B cell (primary cell): ENCODE measurements at regions not wholly inside any gene's neighbourhood (a gene's known extent, or its start where the extent isn't known, plus 50 kb on each side); places are given as distances from the start of the nearest gene placed in this dataset.

Source experiments
- ATAC-seq: fragments of 200-7000 bp; cut with Tn5 transposase; one replicate; pipeline ENCODE4 v1.10.0; 2021; ENCODE audit warnings: low read depth, mild to moderate bottlenecking, moderate number of reproducible peaks, moderate library complexity
- CTCF ChIA-PET: fragments of 350-600 bp; sonication (Branson Sonifier 250); formaldehyde crosslinking; loops from one replicate; lab custom pipeline; 2021; ENCODE audit warnings: antibody characterized with exemption, inconsistent platforms; lab: Charles Lee
- POLR2A ChIA-PET: fragments of 350-600 bp; sonication (Branson Sonifier 250); formaldehyde crosslinking; loops from one replicate; lab custom pipeline; 2021; ENCODE audit warnings: antibody characterized with exemption; lab: Charles Lee
- DNase-seq: peaks from one replicate; pipeline ENCODE4 v3.0.0; 2013
- H2AFZ ChIP-seq: 2 replicates; pipeline ENCODE4 v1.6.1; 2012; ENCODE audit warnings: mild to moderate bottlenecking, low read depth, low read length; ENCODE audit not compliant: insufficient read depth, poor library complexity, severe bottlenecking
- H3K27ac ChIP-seq, 2 donors: 1 replicate in 1 of 2; 2 replicates in 1 of 2; pipeline ENCODE4 v1.5.1; 2012 to 2013; ENCODE audit warnings: low read length in 2 of 2, mild to moderate bottlenecking in 2 of 2, moderate library complexity in 1 of 2
- H3K27me3 ChIP-seq, 4 experiments: fragments of 200-600 bp in 1 of 4; sonication (generic) in 1 of 4; replicated peaks in 1 of 4; 1 replicate in 2 of 4; 2 replicates in 2 of 4; pipeline versions ENCODE4 v1.6.1 to v1.7.0; 2013 to 2016; ENCODE audit warnings: low read length in 3 of 4, mild to moderate bottlenecking in 2 of 4, mixed read lengths in 1 of 4, moderate library complexity in 1 of 4; ENCODE audit not compliant: insufficient read depth in 4 of 4, control insufficient read depth in 3 of 4; ENCODE audit errors: control extremely low read depth in 1 of 4
- H3K36me3 ChIP-seq, 2 experiments: replicated peaks in 1 of 2; 1 replicate in 1 of 2; 2 replicates in 1 of 2; pipeline versions ENCODE4 v1.6.1 to v1.7.1; 2013; ENCODE audit warnings: low read length in 1 of 2; ENCODE audit not compliant: insufficient read depth in 2 of 2, control insufficient read depth in 1 of 2; ENCODE audit errors: control extremely low read depth in 1 of 2, extremely low read depth in 1 of 2
- H3K4me1 ChIP-seq, 2 donors: fragments of 200-600 bp in 1 of 2; sonication (generic) in 1 of 2; 1 replicate in 1 of 2; 2 replicates in 1 of 2; pipeline versions ENCODE4 v1.5.1 to v1.6.1; 2013 to 2017; ENCODE audit warnings: low read length in 2 of 2; ENCODE audit not compliant: control insufficient read depth in 2 of 2, insufficient read depth in 2 of 2
- H3K4me2 ChIP-seq: replicated peaks from 2 replicates; pipeline ENCODE3; 2012; ENCODE audit warnings: mild to moderate bottlenecking, low read depth, low read length; ENCODE audit not compliant: poor library complexity, severe bottlenecking
- H3K4me3 ChIP-seq, 5 experiments: fragments of 200-600 bp in 1 of 5; sonication (generic) in 1 of 5; 1 replicate in 3 of 5; 2 replicates in 2 of 5; pipeline versions ENCODE4 v1.5.1 to v1.7.0; 2011 to 2016; ENCODE audit warnings: low read length in 4 of 5, mild to moderate bottlenecking in 4 of 5, low read depth in 2 of 5, control low read depth in 1 of 5, moderate library complexity in 1 of 5; ENCODE audit not compliant: insufficient read depth in 1 of 5; ENCODE audit errors: control extremely low read depth in 1 of 5, extremely low read depth in 1 of 5
- H3K79me2 ChIP-seq: fragments of 200-600 bp; sonication (generic); one replicate; pipeline ENCODE4 v1.6.0; 2016; ENCODE audit warnings: low read length; ENCODE audit not compliant: control insufficient read depth, insufficient read depth
- H3K9ac ChIP-seq: fragments of 200-600 bp; sonication (generic); 2 replicates; pipeline ENCODE4 v1.6.1; 2017; ENCODE audit warnings: mild to moderate bottlenecking, low read length, moderate library complexity
- H3K9me3 ChIP-seq, 3 donors: one replicate each; pipeline versions ENCODE4 v1.6.1 to v1.7.1; 2013; ENCODE audit warnings: low read length in 2 of 3; ENCODE audit not compliant: control insufficient read depth in 2 of 3, insufficient read depth in 1 of 3; ENCODE audit errors: control extremely low read depth in 1 of 3
- H4K20me1 ChIP-seq: 2 replicates; pipeline ENCODE4 v1.6.0; 2012; ENCODE audit warnings: mild to moderate bottlenecking, low read length; ENCODE audit not compliant: insufficient read depth, control insufficient read depth, poor library complexity, severe bottlenecking
- H3K27ac Mint-ChIP-seq: one replicate; pipeline ENCODE4 v1.8.0; 2021; ENCODE audit warnings: mixed read lengths
- H3K27me3 Mint-ChIP-seq: one replicate; pipeline ENCODE4 v1.8.0; 2021; ENCODE audit warnings: mixed read lengths
- H3K4me1 Mint-ChIP-seq: one replicate; pipeline ENCODE4 v1.8.0; 2021; ENCODE audit warnings: mixed read lengths
- H3K4me3 Mint-ChIP-seq: one replicate; pipeline ENCODE4 v1.8.0; 2021; ENCODE audit warnings: mixed read lengths
- H3K9me3 Mint-ChIP-seq: one replicate; pipeline ENCODE4 v1.8.0; 2022; ENCODE audit warnings: mixed read lengths; ENCODE audit not compliant: insufficient read depth
- CTCF ChIP-seq: fragments of 200-600 bp; IDR thresholded peaks from one replicate; pipeline ENCODE4 v1.8.0; 2022; ENCODE audit warnings: antibody characterized with exemption, mild to moderate bottlenecking
- EZH2 ChIP-seq: IDR thresholded peaks from 2 replicates; pipeline ENCODE4 v1.6.1; 2012; ENCODE audit warnings: borderline replicate concordance, low read depth, mild to moderate bottlenecking, moderate library complexity, low read length; ENCODE audit not compliant: insufficient read depth, poor library complexity, severe bottlenecking
- WGBS: methylation state at CpG from one replicate; pipeline ENCODE4 v1.1.5; 2013; ENCODE audit warnings: missing lambda C conversion rate; ENCODE audit not compliant: insufficient coverage; 5-methylcytosine and 5-hydroxymethylcytosine counted together
- intact Hi-C: fragments of 100-400 bp; cut with micrococcal nuclease; formaldehyde crosslinking; loops from one replicate; pipeline ENCODE4 v1.10.0; 2022

- Histone ChIP-seq H3K4me1 (no peaks in the 10 kb centered on the region), H3K9me3 (peaks cover 0 to 3% (median 1%) of the 10 kb centered on the region in 3 donors), H3K4me2 (no peak overlapping the region), H3K79me2 (no peaks in the 10 kb centered on the region), H2AFZ (no peak overlapping the region), H3K9ac (no peak overlapping the region), H3K36me3 (no peaks in the 10 kb centered on the region), H4K20me1 (no peaks in the 10 kb centered on the region), H3K27me3 (no peaks in the 10 kb centered on the region), H3K4me3 (no peak overlapping the region), H3K27ac (no peak overlapping the region)
- CTCF ChIA-PET = no interaction called here
- DNase-seq = no peak
- no peaks in the 10 kb centered on the region for H3K4me1 Mint-ChIP-seq
- POLR2A ChIA-PET = no interaction called here
- no peaks in the 10 kb centered on the region for H3K27me3 Mint-ChIP-seq
- no peak for ATAC-seq
- no CpG with 5 or more reads among the region's 2 CpGs for WGBS
- TF ChIP-seq EZH2 (no peak), CTCF (no peak)
- H3K9me3 Mint-ChIP-seq = peaks cover 6% of the 10 kb centered on the region
- intact Hi-C loops = no loop called here
- no peak overlapping the region for H3K4me3 Mint-ChIP-seq
- no peak overlapping the region for H3K27ac Mint-ChIP-seq
Measured at GRCh38 chr2:228466851-228467250, 285.4 kb upstream of the SPHKAP start.

GRCh38 chr2:228465408-228465807 lies 283.9 kb upstream of the SPHKAP start:
- Histone ChIP-seq H3K79me2 (no peaks in the 10 kb centered on the region), H3K9ac (no peak overlapping the region), H3K27ac (no peak overlapping the region), H2AFZ (no peak overlapping the region), H3K4me1 (no peaks in the 10 kb centered on the region), H3K4me2 (no peak overlapping the region), H3K9me3 (peaks cover 0 to 10% (median 0%) of the 10 kb centered on the region in 3 donors), H3K36me3 (no peaks in the 10 kb centered on the region), H3K27me3 (no peaks in the 10 kb centered on the region), H4K20me1 (no peaks in the 10 kb centered on the region), H3K4me3 (no peak overlapping the region)
- no peaks in the 10 kb centered on the region for H3K4me1 Mint-ChIP-seq
- no peak overlapping the region for H3K27ac Mint-ChIP-seq
- H3K27me3 Mint-ChIP-seq = no peaks in the 10 kb centered on the region
- H3K9me3 Mint-ChIP-seq = peaks cover 6% of the 10 kb centered on the region
- no peak for TF ChIP-seq EZH2
- TF ChIP-seq CTCF = no peak
- ChIA-PET POLR2A (no interaction called here), CTCF (no interaction called here)
- WGBS = 60% methylated on average over 2 of the region's 4 CpGs
- no peak overlapping the region for H3K4me3 Mint-ChIP-seq
- intact Hi-C loops = no loop called here
- ATAC-seq = no peak
- no peak for DNase-seq
